Neural progenitor cell (in vitro differentiated cells): ENCODE measurements at regions not wholly inside any gene's neighbourhood (a gene's known extent, or its start where the extent isn't known, plus 50 kb on each side); places are given as distances from the start of the nearest gene placed in this dataset.

Source experiments
- EZH2phosphoT487 ChIP-seq: fragments of 200-600 bp; sonication (generic); IDR thresholded peaks from 2 replicates; pipeline ENCODE4 v1.6.1; 2017; ENCODE audit warnings: antibody characterized with exemption
- TF ChIP-seq, protein P1 (sequence below): fragments of 200-600 bp; sonication (generic); IDR thresholded peaks from 2 replicates; pipeline ENCODE4 v1.5.1; 2017; ENCODE audit warnings: antibody characterized with exemption, mild to moderate bottlenecking

GRCh38 chr1:114222920-114223319 lies 69.3 kb upstream of the SYT6 start:
- TF ChIP-seq EZH2phosphoT487: no peak
- TF ChIP-seq, protein P1, sequence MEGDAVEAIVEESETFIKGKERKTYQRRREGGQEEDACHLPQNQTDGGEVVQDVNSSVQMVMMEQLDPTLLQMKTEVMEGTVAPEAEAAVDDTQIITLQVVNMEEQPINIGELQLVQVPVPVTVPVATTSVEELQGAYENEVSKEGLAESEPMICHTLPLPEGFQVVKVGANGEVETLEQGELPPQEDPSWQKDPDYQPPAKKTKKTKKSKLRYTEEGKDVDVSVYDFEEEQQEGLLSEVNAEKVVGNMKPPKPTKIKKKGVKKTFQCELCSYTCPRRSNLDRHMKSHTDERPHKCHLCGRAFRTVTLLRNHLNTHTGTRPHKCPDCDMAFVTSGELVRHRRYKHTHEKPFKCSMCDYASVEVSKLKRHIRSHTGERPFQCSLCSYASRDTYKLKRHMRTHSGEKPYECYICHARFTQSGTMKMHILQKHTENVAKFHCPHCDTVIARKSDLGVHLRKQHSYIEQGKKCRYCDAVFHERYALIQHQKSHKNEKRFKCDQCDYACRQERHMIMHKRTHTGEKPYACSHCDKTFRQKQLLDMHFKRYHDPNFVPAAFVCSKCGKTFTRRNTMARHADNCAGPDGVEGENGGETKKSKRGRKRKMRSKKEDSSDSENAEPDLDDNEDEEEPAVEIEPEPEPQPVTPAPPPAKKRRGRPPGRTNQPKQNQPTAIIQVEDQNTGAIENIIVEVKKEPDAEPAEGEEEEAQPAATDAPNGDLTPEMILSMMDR: no peak
